ENCODE measurements at regions not wholly inside any gene's neighbourhood (a gene's known extent, or its start where the extent isn't known, plus 50 kb on each side); places are given as distances from the start of the nearest gene placed in this dataset.

GRCh38 chr21:26781331-26781730 is 63.9 kb downstream of the ADAMTS1 start:
- 100% methylated on average over 1 of the region's 1 CpG; no CpG with 5 or more reads in 1 of the 2 experiments for WGBS, 2 experiments (ENCODE audit: extremely low coverage in 1 of 2, insufficient coverage in 1 of 2, insufficient read length in 1 of 2, insufficient replicate concordance in 2 of 2, low coverage in 1 of 2, low lambda C conversion rate in 2 of 2, missing lambda C conversion rate in 1 of 2)
- no peak for FAIRE-seq
- CTCF ChIA-PET (ENCODE audit: partially characterized antibody), result interaction anchor here (0.6 to 1.2 kb wide), 3 partner anchors 31 to 52 kb away, joined by 3 to 5 read pairs (median 3); no protein-coding TSS in a partner anchor
- TF ChIP-seq PHF8 (conservative IDR thresholded peaks at IDR 0.05; ENCODE audit: low read depth, low read length), result no peak

More at GRCh38 chr21:26781331-26781730, 63.9 kb downstream of the ADAMTS1 start:
- Histone ChIP-seq H2BK5ac (ENCODE audit: low read depth, low read length) (no peak overlapping the region), H3K4ac (replicated peaks; ENCODE audit: insufficient read length, low read depth, low read length) (no peak overlapping the region), H2AK5ac (ENCODE audit: low read depth, low read length) (no peak overlapping the region), H3K23me2 (ENCODE audit: low read depth, low read length) (no peaks in the 10 kb centered on the region; the same call in 1 of the 2 replicates), H2AFZ (ENCODE audit: low read length) (no peak overlapping the region), H3K4me2 (ENCODE audit: insufficient read depth in 1 of 2, low read depth in 2 of 2, low read length in 2 of 2) (no peak overlapping the region), H3K79me2 (ENCODE audit: control insufficient read depth in 1 of 2, insufficient read depth in 2 of 2, low read length in 2 of 2) (no peaks in the 10 kb centered on the region), H3K14ac (ENCODE audit: insufficient read length) (no peak overlapping the region), H3K4me3 (ENCODE audit: extremely low read depth in 1 of 4, insufficient read depth in 2 of 4, low read depth in 3 of 4, low read length in 4 of 4) (no peak overlapping the region), H3K9me3 (ENCODE audit: insufficient read depth in 2 of 2, low read depth in 1 of 2, low read length in 1 of 2) (no peaks in the 10 kb centered on the region; a peak in 2 of 4 replicates), H4K20me1 (replicated peaks in 1 of 2; ENCODE audit: control insufficient read depth in 1 of 2, insufficient read depth in 2 of 2, low read length in 2 of 2) (no peaks in the 10 kb centered on the region), H3K79me1 (ENCODE audit: low read depth, low read length) (no peaks in the 10 kb centered on the region), H3K27me3 (replicated peaks in 1 of 4; ENCODE audit: control insufficient read depth in 3 of 4, extremely low read depth in 1 of 4, insufficient read depth in 3 of 4, low read length in 3 of 4) (no peaks in the 10 kb centered on the region), H2BK20ac (ENCODE audit: low read length) (no peak overlapping the region), H3K56ac (replicated peaks; ENCODE audit: insufficient read length, low read depth, low read length) (no peak overlapping the region), H2BK120ac (replicated peaks; ENCODE audit: low read depth, low read length) (no peak overlapping the region), H2BK12ac (ENCODE audit: low read depth, low read length) (no peak overlapping the region), H2BK15ac (ENCODE audit: low read length) (no peak overlapping the region), H4K91ac (replicated peaks; ENCODE audit: insufficient read length, low read length) (no peak overlapping the region), H3K9ac (replicated peaks in 1 of 4; ENCODE audit: extremely low read depth in 1 of 4, low read depth in 3 of 4, low read length in 3 of 4) (no peak overlapping the region), H4K5ac (ENCODE audit: insufficient read length, low read depth, low read length) (no peak overlapping the region), H3K27ac (ENCODE audit: low read depth, low read length) (no peak overlapping the region), H4K8ac (ENCODE audit: extremely low read depth, insufficient read depth, low read length) (no peak overlapping the region), H3K4me1 (replicated peaks in 1 of 4; ENCODE audit: control insufficient read depth in 3 of 4, insufficient read depth in 4 of 4, low read length in 3 of 4) (no peaks in the 10 kb centered on the region), H3K18ac (ENCODE audit: extremely low read depth, low read length) (no peak overlapping the region), H3K23ac (ENCODE audit: insufficient read length) (no peak overlapping the region), H3K36me3 (ENCODE audit: control insufficient read depth in 2 of 4, insufficient read depth in 4 of 4, low read length in 3 of 4) (no peaks in the 10 kb centered on the region)
- POLR2A ChIA-PET (ENCODE audit: partially characterized antibody), result no interaction called here
- DNase-seq (ENCODE audit: low read depth in 1 of 2, low spot score in 2 of 2), result no peak

Measured in H1 (cell line).